Liver (tissue), 7 donors: ENCODE measurements at regions not wholly inside any gene's neighbourhood (a gene's known extent, or its start where the extent isn't known, plus 50 kb on each side); places are given as distances from the start of the nearest gene placed in this dataset.

Experiments
- DNase-seq: peaks from one replicate; pipeline ENCODE4 v3.0.0-alpha.2; 2017; ENCODE audit warnings: low spot score
- H3K27ac ChIP-seq, 2 donors: one replicate each; pipeline ENCODE4 v1.7.0; 2013; ENCODE audit warnings: inconsistent platforms in 2 of 2, low read length in 2 of 2, control low read depth in 1 of 2, low read depth in 1 of 2, mild to moderate bottlenecking in 1 of 2
- H3K27me3 ChIP-seq, 4 donors: one replicate each; pipeline versions ENCODE4 v1.6.1 to v1.7.0; 2013; ENCODE audit warnings: low read length in 3 of 4, inconsistent platforms in 1 of 4, mild to moderate bottlenecking in 1 of 4, moderate library complexity in 1 of 4; ENCODE audit not compliant: control insufficient read depth in 4 of 4, insufficient read depth in 4 of 4
- H3K36me3 ChIP-seq, 4 donors: one replicate each; pipeline versions ENCODE4 v1.6.1 to v1.7.0; 2013; ENCODE audit warnings: low read length in 3 of 4, mild to moderate bottlenecking in 3 of 4, low read depth in 1 of 4, moderate library complexity in 1 of 4; ENCODE audit not compliant: control insufficient read depth in 4 of 4, insufficient read depth in 3 of 4
- H3K4me1 ChIP-seq, 4 donors: one replicate each; pipeline versions ENCODE4 v1.6.1 to v1.7.0; 2013; ENCODE audit warnings: low read length in 3 of 4, mild to moderate bottlenecking in 3 of 4, moderate library complexity in 1 of 4; ENCODE audit not compliant: control insufficient read depth in 4 of 4, insufficient read depth in 4 of 4
- H3K4me3 ChIP-seq, 3 donors: one replicate each; pipeline versions ENCODE4 v1.6.1 to v1.7.0; 2013; ENCODE audit warnings: low read length in 3 of 3, control low read depth in 1 of 3, low read depth in 1 of 3, mild to moderate bottlenecking in 1 of 3
- H3K9ac ChIP-seq, 2 donors: one replicate each; pipeline ENCODE4 v1.7.0; 2013; ENCODE audit warnings: low read length in 2 of 2, mild to moderate bottlenecking in 2 of 2, moderate library complexity in 2 of 2, control low read depth in 1 of 2, low read depth in 1 of 2
- H3K9me3 ChIP-seq, 4 donors: one replicate each; pipeline versions ENCODE4 v1.6.1 to v1.7.0; 2013; ENCODE audit warnings: low read length in 3 of 4; ENCODE audit not compliant: control insufficient read depth in 4 of 4
- ATF3 ChIP-seq: IDR thresholded peaks from 2 replicates; pipeline ENCODE4 v1.6.1; 2016; ENCODE audit warnings: antibody characterized with exemption
- EGR1 ChIP-seq, 2 donors: IDR thresholded peaks; 2 replicates each; pipeline ENCODE4 v1.6.1; 2016 to 2018; ENCODE audit warnings: antibody characterized with exemption in 2 of 2, low read depth in 2 of 2
- FOXA1 ChIP-seq: IDR thresholded peaks from 2 replicates; pipeline ENCODE4 v1.6.1; 2016; ENCODE audit warnings: antibody characterized with exemption
- FOXA2 ChIP-seq: IDR thresholded peaks from 2 replicates; pipeline ENCODE4 v1.6.1; 2016; ENCODE audit warnings: antibody characterized with exemption
- GABPA ChIP-seq, 2 donors: IDR thresholded peaks in 1 of 2; conservative IDR thresholded peaks in 1 of 2; 2 replicates each; pipeline ENCODE4 v1.6.1; 2016; ENCODE audit warnings: antibody characterized with exemption in 2 of 2, mild to moderate bottlenecking in 1 of 2, moderate library complexity in 1 of 2
- HNF4A ChIP-seq, 2 donors: conservative IDR thresholded peaks; 2 replicates each; pipeline ENCODE4 v1.6.1; 2016; ENCODE audit warnings: antibody characterized with exemption in 2 of 2, mild to moderate bottlenecking in 2 of 2
- HNF4G ChIP-seq: IDR thresholded peaks from 2 replicates; pipeline ENCODE4 v1.6.1; 2016; ENCODE audit warnings: antibody characterized with exemption
- MAX ChIP-seq: IDR thresholded peaks from 2 replicates; pipeline ENCODE4 v1.6.1; 2016; ENCODE audit warnings: antibody characterized with exemption
- NR2F2 ChIP-seq: IDR thresholded peaks from 2 replicates; pipeline ENCODE4 v1.6.1; 2016; ENCODE audit warnings: antibody characterized with exemption
- RAD21 ChIP-seq, 2 donors: IDR thresholded peaks; 2 replicates each; pipeline ENCODE4 v1.6.1; 2016; ENCODE audit warnings: antibody characterized with exemption in 2 of 2, mild to moderate bottlenecking in 2 of 2
- RXRA ChIP-seq, 2 donors: IDR thresholded peaks; 2 replicates each; pipeline ENCODE4 v1.6.1; 2017 to 2018; ENCODE audit warnings: antibody characterized with exemption in 2 of 2, mild to moderate bottlenecking in 1 of 2
- SP1 ChIP-seq: IDR thresholded peaks from 2 replicates; pipeline ENCODE4 v1.6.1; 2018; ENCODE audit warnings: antibody characterized with exemption, mild to moderate bottlenecking
- TAF1 ChIP-seq: conservative IDR thresholded peaks from 2 replicates; pipeline ENCODE4 v1.6.1; 2016; ENCODE audit warnings: antibody characterized with exemption, mild to moderate bottlenecking
- YY1 ChIP-seq: IDR thresholded peaks from 2 replicates; pipeline ENCODE4 v1.6.1; 2016; ENCODE audit warnings: antibody characterized with exemption, mild to moderate bottlenecking
- ZBTB33 ChIP-seq: IDR thresholded peaks from 2 replicates; pipeline ENCODE4 v1.6.1; 2016; ENCODE audit warnings: antibody characterized with exemption
- WGBS: extraction: QIAGEN DNeasy Blood & Tissue Kit; methylation state at CpG from one replicate; pipeline ENCODE4 v1.1.7; 2013; 5-methylcytosine and 5-hydroxymethylcytosine counted together
- TF ChIP-seq, protein P1 (sequence below): IDR thresholded peaks from 2 replicates; pipeline ENCODE4 v1.6.1; 2016; ENCODE audit warnings: antibody characterized with exemption, mild to moderate bottlenecking
- donor health status: healthy.
- donor health status: healthy.
- donor health status: healthy.
- donor health status: healthy.

DNA sequence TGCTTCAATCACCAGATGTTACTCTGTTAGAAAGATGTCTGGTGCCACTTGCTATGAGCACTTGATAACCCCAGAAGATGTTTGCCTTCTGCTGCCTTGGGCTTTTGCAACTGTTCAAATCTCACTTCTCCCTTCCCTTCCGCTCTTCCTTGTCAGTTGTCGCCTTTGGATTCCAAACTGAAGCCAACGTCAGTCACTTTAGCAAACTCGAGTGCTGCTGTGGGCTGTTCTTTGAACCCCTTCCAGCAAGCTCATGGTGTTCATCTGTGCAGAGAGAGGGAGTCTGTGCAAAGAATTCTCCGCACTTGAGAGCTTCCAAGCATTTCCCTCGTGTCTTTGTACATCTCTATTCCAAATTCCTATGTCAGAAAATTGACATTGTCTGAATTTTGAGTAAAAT lies 879.4 kb downstream of the CDH11 start:
- WGBS, result 73% methylated on average over 6 of the region's 6 CpGs
- no peaks in the 10 kb centered on the region for H3K36me3 ChIP-seq
- no peaks in the 10 kb centered on the region for H3K27me3 ChIP-seq
- no peak overlapping the region for H3K27ac ChIP-seq
- H3K9ac ChIP-seq, result no peak overlapping the region
- no peak for TF ChIP-seq NR2F2
- no peak for TF ChIP-seq MAX
- TF ChIP-seq EGR1 (IDR thresholded peaks at IDR 0.05; ENCODE audit: low read depth in 2 of 2), result no peak
- TF ChIP-seq ATF3, result no peak
- no peak for TF ChIP-seq TAF1
- TF ChIP-seq SP1, result no peak
- TF ChIP-seq RXRA (IDR thresholded peaks at IDR 0.05), result no peak
- TF ChIP-seq RAD21 (IDR thresholded peaks at IDR 0.05), result no peak
- TF ChIP-seq HNF4A (conservative IDR thresholded peaks at IDR 0.05), result no peak
- no peak for TF ChIP-seq ZBTB33
- TF ChIP-seq, protein P1, sequence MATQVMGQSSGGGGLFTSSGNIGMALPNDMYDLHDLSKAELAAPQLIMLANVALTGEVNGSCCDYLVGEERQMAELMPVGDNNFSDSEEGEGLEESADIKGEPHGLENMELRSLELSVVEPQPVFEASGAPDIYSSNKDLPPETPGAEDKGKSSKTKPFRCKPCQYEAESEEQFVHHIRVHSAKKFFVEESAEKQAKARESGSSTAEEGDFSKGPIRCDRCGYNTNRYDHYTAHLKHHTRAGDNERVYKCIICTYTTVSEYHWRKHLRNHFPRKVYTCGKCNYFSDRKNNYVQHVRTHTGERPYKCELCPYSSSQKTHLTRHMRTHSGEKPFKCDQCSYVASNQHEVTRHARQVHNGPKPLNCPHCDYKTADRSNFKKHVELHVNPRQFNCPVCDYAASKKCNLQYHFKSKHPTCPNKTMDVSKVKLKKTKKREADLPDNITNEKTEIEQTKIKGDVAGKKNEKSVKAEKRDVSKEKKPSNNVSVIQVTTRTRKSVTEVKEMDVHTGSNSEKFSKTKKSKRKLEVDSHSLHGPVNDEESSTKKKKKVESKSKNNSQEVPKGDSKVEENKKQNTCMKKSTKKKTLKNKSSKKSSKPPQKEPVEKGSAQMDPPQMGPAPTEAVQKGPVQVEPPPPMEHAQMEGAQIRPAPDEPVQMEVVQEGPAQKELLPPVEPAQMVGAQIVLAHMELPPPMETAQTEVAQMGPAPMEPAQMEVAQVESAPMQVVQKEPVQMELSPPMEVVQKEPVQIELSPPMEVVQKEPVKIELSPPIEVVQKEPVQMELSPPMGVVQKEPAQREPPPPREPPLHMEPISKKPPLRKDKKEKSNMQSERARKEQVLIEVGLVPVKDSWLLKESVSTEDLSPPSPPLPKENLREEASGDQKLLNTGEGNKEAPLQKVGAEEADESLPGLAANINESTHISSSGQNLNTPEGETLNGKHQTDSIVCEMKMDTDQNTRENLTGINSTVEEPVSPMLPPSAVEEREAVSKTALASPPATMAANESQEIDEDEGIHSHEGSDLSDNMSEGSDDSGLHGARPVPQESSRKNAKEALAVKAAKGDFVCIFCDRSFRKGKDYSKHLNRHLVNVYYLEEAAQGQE, result no peak
- TF ChIP-seq HNF4G, result no peak
- no peak for TF ChIP-seq YY1
- peaks cover 0 to 1% (median 0%) of the 10 kb centered on the region in 4 donors for H3K9me3 ChIP-seq
- DNase-seq, result no peak
- H3K4me3 ChIP-seq, result no peak overlapping the region
- no peaks in the 10 kb centered on the region for H3K4me1 ChIP-seq

GRCh38 chr16:64240586-64240985 lies 881.3 kb downstream of the CDH11 start:
- no peak for TF ChIP-seq RXRA (IDR thresholded peaks at IDR 0.05)
- no peak for TF ChIP-seq MAX
- TF ChIP-seq FOXA2, result no peak
- TF ChIP-seq HNF4A (conservative IDR thresholded peaks at IDR 0.05), result no peak
- Histone ChIP-seq H3K9me3 (peaks cover 0 to 1% (median 0%) of the 10 kb centered on the region in 4 donors), H3K27ac (no peak overlapping the region), H3K4me3 (no peak overlapping the region), H3K36me3 (no peaks in the 10 kb centered on the region), H3K4me1 (no peaks in the 10 kb centered on the region), H3K27me3 (no peaks in the 10 kb centered on the region), H3K9ac (no peak overlapping the region)
- no peak for DNase-seq

- DNase-seq, result no peak
- H3K4me1 ChIP-seq, result no peaks in the 10 kb centered on the region
- H3K36me3 ChIP-seq, result no peaks in the 10 kb centered on the region
- H3K4me3 ChIP-seq, result no peak overlapping the region
- no peaks in the 10 kb centered on the region for H3K9me3 ChIP-seq
- no peaks in the 10 kb centered on the region for H3K27me3 ChIP-seq
- H3K27ac ChIP-seq, result no peak overlapping the region
- H3K9ac ChIP-seq, result no peak overlapping the region
- TF ChIP-seq NR2F2, result no peak
- no peak for TF ChIP-seq HNF4A (conservative IDR thresholded peaks at IDR 0.05)
- TF ChIP-seq FOXA1, result no peak
- TF ChIP-seq ZBTB33, result no peak
- no peak for TF ChIP-seq YY1
- TF ChIP-seq HNF4G, result no peak
- TF ChIP-seq GABPA (IDR thresholded peaks at IDR 0.05 in 1 of 2, conservative IDR thresholded peaks at IDR 0.05 in 1 of 2), result no peak
- TF ChIP-seq, protein P1, result no peak
- TF ChIP-seq MAX, result no peak
Observed at GRCh38 chr16:64238571-64238970, 883.3 kb downstream of the CDH11 start.
